Activated CD4-positive, CD25-positive, alpha-beta regulatory T cell (primary cell): ENCODE measurements at regions not wholly inside any gene's neighbourhood (a gene's known extent, or its start where the extent isn't known, plus 50 kb on each side); places are given as distances from the start of the nearest gene placed in this dataset.
"Not testable (repeated sequence)": the region's sequence is repeated elsewhere in the genome, so short reads cannot be mapped to it uniquely, and the experiment has no call there.

Source experiments
- DNase-seq, 4 experiments: peaks; one replicate each; lab custom pipeline; 2025; lab: John Stamatoyannopoulos, UW

DNA sequence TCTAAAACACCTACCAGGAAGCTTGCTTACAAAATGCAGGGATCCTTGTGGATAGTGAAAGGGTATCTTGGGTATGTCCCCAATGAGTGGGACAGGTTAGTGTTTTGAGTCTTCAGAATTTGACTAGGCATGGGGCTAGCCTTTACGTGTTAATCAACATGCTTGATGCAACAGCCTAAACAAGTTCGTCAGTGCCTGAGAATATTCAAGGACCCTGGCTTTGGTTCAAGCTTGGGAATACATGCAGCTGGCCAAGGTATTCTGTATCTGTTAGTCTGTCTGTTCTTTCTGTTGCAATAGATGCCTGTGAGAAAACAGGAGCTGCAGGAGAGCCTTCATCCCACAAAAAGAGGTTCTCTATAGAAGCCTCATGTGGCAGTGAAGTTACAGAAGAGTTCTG is 149.5 kb downstream of the CCNG2 start:
- DNase-seq = no peak

DNA sequence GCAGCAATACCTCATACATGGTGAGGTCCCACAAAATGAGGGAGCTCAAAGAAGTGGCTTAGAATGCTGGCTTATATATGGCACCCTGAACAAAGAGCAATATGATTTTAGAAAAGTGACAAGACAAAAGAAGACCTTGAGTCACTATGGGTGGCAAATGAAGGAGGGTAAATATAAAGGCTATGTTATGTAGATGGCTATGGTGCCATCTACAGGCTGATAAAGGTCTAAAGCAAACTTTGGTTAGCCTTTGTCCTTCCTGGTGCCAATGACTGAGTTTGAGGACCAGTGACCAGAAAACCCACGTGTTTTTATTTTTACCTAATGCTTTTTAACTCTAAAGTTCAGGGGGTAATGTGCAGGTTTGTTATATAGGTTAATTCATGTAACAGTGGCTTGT is 151.8 kb downstream of the CCNG2 start:
- no peak for DNase-seq

GRCh38 chr4:77309496-77309895 is 152.5 kb downstream of the CCNG2 start:
- no peak for DNase-seq

GRCh38 chr4:77310931-77311330 is 153.9 kb downstream of the CCNG2 start:
- DNase-seq = no peak

GRCh38 chr4:77314697-77315096 is 157.7 kb downstream of the CCNG2 start:
- DNase-seq = no peak

- DNase-seq = no peak
These were observed 170.1 kb downstream of the CCNG2 start for GRCh38 chr4:77327151-77327550.

GRCh38 chr4:77332696-77333270 is 175.8 kb downstream of the CCNG2 start:
- no peak for DNase-seq

GRCh38 chr4:77336411-77337142 is 179.6 kb downstream of the CCNG2 start:
- no peak for DNase-seq

DNA sequence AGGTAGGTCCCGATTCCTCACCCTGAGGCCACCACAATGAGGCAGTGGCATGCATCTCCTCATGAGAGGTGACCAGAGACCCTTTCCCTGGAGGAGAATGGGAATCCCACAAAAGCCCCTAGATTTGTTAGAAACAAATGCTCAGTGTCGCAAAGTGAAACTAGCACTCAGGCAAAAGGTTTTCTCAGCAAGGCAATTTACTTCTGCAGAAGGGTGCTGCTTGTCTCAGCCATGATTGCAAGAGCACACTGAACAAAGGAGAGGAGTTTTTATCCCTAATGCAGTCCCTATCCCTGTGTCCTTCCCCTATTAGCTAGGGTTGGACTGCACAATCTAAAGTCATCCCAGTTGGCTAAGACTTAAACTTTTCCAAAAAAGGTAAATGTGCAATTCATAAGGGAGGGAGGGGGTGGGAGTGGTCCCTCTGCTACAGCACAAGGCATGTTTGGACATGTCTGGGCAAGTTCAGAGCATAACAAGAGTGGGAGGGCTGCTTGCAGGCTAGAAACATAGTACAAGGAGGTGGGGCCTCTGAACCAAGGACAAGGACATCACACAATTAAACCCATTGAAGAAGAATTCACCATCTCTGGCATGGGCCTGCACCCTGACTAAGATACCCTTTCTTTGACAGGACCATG is 185.3 kb downstream of the CCNG2 start:
- DNase-seq = no peak

DNA sequence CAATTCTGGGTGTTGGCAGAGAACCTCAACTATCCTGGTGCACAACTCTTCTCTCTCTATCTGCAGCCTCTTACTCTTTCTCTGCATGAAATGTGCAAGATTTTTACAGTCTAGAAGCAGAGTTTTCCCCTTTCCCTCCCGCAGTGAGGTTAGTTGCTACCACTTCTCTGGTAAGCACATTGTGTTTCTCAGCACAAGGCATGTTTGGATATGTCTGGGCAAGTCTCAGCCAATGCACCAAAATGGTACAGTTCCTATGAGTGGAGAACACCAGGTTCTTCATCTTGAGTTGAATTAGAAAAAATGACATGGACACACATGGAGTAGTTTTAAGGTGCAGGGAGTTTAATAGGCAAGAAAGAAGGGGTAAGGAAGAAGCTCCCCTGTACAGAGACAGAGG is 187.0 kb downstream of the CCNG2 start:
- DNase-seq = no peak

DNA sequence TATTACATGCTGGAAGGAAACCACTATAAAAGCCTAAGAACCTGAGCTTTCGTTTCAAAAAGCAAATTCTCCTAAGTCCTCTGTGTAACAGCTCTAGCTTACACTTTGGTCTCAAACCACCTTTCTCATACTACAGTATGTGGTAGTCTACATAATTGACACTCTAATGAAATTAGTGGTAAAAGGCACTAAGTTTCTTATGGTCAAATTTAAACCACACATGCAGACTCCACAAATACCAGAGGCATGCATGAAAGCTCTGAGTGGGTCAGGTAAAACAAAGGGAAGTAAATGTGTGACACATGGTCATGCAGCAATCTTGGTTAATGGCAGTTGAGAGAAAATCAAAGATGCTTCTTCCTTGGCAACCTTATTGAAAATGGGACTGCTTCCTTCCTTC is 187.8 kb downstream of the CCNG2 start:
- no peak for DNase-seq

GRCh38 chr4:77347351-77347966 is 190.5 kb downstream of the CCNG2 start:
- DNase-seq = no peak

GRCh38 chr4:77348815-77349214 is 191.8 kb downstream of the CCNG2 start:
- DNase-seq = no peak

DNA sequence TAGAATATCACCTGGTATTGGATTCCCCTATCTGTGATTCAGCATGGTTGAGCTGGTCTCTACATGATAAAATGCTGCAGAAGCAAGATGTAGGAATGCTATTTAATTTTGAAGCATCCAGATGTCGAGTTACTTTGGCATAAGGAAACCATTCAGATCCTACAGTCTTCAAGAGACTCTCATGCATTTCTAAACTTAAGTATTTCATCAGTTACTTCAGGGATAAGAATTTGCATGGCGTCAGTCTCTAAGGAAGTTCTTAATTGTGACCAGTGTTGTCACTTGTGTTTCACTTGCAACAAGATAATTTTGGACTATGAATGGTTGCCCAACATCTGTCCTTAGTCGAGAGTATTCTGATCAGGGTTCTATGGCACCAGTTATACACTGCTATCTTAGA is 192.4 kb downstream of the CCNG2 start:
- DNase-seq = no peak

DNA sequence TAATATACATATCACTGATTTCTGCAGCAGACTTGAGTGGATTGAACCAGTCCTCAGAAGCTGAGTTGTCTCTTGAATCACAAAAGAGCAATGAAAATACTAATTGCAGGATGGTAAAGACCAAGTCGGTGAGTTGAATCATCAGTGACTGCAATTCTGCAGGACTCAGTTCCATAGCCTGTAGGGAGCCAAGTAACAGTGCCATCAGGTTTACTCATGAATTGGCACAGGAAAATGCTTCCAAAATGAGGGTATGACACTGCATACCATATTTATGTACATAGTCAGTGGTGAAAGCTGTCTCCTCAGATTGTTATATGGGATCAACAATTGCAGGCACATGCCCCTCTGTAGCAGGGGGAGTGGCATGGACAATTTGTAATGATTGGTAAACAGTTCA is 192.8 kb downstream of the CCNG2 start:
- DNase-seq = no peak

- DNase-seq = no peak
These were observed 195.2 kb downstream of the CCNG2 start for GRCh38 chr4:77352192-77352591.

DNA sequence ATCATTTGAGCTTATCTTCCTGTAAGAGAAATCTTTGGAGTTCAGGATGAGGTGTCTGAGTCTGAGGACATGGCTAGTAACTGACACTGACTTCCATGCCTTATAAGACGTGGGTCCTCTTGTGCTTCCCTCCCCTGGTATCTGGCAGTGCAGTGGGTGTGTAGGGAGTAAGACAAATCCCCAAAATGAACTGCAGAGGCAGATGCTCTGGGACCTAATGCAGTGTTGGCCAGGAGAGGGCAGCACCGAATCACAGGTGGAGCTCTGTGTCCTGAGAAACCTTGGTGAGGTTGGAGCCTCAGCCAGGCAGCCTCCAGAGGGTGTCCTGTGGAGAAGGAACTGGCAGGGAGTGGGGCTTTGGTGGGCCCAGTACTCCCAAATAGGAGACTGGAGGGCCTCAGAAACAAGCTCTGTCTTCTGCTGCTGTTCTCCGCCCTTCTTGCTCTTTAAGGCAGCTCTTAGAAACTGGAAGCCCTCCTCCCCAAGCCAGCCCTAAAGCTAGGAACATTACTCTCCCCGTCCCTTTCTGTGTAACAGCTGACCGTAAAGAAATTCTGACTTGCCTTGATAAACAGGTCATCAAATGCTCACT is 196.8 kb downstream of the CCNG2 start:
- DNase-seq = not testable (repeated sequence)

- DNase-seq = no peak
These were observed 197.5 kb downstream of the CCNG2 start for GRCh38 chr4:77354550-77354949.

DNA sequence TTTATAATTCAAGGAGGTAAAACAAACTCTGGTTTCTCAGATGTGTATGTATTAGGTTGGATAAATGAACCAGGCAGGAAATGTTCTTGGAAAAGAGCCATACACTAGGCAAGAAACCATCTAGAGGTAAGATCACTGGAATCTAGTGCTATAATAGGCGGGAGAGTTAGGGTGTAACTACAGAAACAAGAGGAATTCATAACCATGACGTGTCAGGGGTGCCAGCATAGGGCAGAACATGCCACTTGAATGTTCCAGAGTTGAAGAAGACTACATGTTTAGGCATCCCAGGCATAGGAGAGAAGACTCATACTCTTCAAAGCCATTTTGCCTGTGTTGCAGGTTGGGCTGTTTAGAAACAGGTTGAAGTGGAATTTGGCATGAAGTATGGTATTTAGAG is 198.7 kb downstream of the CCNG2 start:
- no peak for DNase-seq

DNA sequence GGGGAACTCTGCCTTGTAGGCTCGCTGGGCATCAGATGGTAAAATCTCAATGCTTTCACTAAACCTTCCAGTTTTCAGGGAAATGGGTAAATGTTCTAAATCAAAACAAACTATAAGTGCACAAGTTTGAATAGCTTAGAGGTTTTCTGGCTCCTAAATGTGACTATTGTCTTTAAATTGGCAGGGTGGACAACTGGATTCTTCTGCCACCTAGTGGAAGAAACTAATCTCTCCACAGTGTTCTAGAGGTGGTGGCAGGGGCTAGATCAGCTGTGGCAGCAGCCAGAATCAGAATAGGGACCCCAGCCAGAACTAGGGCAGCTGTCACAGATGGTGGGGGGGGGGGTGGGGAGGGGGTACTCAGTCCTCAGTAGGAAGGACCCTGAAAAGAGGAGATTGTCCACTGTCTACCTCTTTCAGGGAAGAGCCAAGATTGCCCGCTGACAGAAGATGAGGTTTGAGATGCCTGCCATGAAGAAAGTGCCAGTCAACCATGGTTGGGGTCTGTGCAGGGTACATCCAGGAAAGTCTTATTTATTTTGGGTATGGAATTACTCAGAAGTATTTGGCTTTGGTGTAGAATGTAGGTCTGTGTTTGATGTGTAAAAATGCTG is 201.4 kb downstream of the CCNG2 start:
- no peak for DNase-seq

DNA sequence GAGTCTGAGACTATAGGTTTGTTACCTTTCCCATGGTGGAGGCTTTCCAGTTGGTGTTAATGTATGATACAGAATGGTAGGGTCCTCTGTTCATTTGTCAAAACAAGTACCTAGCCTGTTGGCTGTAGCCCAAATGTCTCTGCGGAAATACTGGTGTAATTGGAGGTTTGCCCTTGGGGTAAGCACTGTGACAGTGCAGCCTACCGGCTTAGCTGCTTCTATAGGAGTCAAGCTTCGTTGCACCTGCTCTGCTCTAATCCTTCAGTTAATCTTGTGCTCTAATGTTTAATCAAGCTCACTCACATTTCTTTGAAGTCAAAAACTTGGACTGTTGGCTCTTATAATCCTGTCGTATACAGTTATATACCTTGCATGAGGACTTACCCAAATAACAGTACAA is 203.4 kb downstream of the CCNG2 start:
- no peak for DNase-seq

DNA sequence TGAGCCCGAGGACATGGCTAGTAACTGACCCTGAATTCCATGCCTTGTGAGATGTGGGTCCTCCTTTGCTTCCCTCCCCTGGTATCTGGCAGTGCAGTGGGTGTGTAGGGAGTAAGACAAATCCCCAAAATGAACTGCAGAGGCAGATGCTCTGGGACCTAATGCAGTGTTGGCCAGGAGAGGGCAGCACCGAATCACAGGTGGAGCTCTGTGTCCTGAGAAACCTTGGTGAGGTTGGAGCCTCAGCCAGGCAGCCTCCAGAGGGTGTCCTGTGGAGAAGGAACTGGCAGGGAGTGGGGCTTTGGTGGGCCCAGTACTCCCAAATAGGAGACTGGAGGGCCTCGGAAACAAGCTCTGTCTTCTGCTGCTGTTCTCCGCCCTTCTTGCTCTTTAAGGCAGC is 209.9 kb downstream of the CCNG2 start:
- not testable (repeated sequence) for DNase-seq
